Activated effector memory CD4-positive, alpha-beta T cell treated with anti-CD3 and anti-CD28 coated beads, Interleukin-2, amount 50 U/mL, for 16 hours (primary cell): ENCODE measurements at regions not wholly inside any gene's neighbourhood (a gene's known extent, or its start where the extent isn't known, plus 50 kb on each side); places are given as distances from the start of the nearest gene placed in this dataset.
"Not testable (repeated sequence)": the region's sequence is repeated elsewhere in the genome, so short reads cannot be mapped to it uniquely, and the experiment has no call there.

Experiments used
- DNase-seq: peaks from one replicate; pipeline ENCODE4 v3.0.0-alpha.2; 2020

DNA sequence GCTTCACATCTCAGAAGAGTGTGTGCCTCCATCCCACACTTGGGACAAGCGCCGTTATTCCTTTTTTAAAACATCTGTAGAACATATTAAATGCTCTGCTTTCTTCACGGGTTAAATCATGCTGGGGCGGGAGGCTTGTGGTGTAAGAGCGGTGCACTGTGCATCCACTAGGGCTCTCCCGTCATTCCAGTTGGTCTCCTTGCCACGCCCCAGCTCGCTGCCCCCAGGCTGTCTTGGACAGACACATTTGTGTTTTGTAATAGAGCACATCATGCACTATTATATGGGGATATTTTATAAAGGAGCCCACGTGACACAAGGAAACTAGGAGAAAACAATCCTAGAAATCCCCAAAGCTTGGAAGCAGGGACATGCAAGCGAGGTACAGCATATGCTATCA is 87.7 kb upstream of the PLGLB2 start:
- not testable (repeated sequence) for DNase-seq

- DNase-seq, result not testable (repeated sequence)
These were observed 85.3 kb upstream of the PLGLB2 start for GRCh38 chr2:87662316-87663290.

DNA sequence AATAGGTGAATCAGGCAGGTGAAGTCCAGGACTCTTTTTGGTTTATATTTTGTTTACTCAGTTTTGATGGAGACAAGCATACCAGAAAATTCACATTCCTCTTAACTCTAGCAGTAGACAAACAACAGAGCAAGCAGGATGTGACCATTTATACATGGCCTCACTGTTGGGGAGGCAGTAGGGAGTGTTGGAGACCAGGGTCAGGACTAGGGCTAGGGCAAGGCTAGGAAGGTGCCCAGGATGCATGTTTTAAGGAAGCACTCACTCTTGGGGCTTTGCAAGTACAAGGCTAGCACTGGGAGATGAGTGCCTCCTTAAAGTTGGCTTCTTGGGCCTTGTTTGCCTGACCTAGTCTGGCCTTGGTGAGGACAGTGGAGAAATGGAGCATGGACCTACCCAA is 84.5 kb upstream of the PLGLB2 start:
- DNase-seq, result not testable (repeated sequence)

GRCh38 chr2:87667027-87667426 is 80.9 kb upstream of the PLGLB2 start:
- DNase-seq, result not testable (repeated sequence)

DNA sequence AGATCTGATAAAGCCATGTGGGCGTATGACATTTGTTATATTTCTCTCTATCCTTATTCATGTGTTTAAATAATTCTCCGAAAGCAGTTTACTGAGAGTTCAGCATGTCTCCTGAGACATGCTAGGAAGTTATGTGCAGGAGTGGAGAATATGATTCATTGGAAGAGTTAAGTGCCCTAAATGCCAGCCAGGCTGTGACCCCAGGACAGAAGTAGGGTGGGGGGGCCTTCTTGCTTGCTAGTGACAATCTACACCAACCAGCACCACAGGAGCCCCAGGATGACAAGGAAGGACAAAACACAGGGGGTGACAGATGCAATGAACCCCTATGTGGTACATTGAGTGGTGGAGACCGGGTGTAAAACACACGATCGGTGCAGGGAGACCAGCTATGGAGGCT is 79.5 kb upstream of the PLGLB2 start:
- DNase-seq, result not testable (repeated sequence)

DNA sequence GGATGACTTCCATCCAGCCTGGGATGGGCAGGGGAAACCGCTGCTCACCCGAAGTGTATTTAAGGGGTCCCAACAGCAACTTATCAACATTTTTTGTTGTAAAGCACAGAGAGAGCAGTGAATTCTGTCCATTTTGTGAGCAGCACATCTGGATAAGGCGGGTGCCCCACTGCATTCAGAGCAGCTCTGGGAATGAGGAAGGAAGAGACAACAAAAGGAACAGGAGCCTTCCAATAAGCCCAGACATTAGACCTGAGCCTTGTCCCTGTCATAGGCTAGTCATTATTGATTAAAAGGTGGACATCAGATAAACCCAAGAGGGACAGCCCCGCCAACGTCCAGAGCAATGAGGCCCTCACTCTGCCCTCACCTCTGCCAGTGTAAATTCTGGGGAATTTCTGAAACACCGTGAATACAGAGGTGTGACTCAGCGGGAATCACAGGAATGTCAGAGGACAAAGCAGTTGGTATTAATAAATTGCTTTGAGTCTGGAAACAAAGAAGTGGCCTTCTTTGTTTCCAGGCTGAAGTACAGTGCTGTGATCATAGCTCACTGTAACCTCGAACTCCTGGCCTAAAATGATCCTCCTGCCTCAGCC is 78.2 kb upstream of the PLGLB2 start:
- not testable (repeated sequence) for DNase-seq

- DNase-seq, result not testable (repeated sequence)
These were observed 75.5 kb upstream of the PLGLB2 start for GRCh38 chr2:87672404-87672803.

DNA sequence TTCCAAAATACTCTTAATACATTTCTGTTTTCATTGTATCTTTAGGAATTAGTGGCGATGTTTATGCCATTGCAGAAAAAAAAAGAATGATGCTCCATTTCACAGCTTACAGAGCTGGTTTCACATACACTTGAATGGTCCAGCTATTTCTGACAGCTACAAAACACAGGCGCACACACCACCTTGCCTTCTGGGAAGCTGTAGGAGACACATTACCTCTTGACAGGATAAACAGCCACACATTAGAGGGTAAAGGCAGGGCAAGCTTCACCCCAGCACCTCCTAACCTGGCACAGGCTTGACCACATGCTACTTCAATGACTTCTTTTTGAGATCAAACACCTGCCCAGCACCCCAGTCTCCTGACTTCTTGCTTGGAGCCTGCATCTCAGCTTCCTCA is 73.2 kb upstream of the PLGLB2 start:
- DNase-seq, result not testable (repeated sequence)

DNA sequence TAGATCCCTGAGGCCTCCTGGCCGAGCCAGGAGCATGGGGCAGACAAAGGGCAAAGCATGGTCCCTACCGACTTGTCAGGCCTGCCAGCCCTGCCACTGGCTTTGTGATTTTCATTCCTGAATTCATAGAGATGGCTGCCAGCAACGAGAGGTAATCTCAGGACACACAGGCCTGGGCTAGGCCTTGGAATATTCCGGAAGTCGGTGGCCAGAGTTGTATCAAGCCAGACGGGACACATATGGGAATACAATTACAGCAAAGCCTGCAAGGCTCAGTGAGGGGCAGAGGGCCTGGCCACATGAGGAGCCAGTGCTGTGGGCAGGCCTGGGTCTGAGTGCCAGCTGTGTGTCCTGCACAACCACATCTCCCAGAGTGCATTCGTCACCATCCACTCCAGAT is 72.4 kb upstream of the PLGLB2 start:
- not testable (repeated sequence) for DNase-seq

GRCh38 chr2:87677421-87677923 is 70.4 kb upstream of the PLGLB2 start:
- not testable (repeated sequence) for DNase-seq

- not testable (repeated sequence) for DNase-seq
These were observed 69.1 kb upstream of the PLGLB2 start for GRCh38 chr2:87678742-87679173.

DNA sequence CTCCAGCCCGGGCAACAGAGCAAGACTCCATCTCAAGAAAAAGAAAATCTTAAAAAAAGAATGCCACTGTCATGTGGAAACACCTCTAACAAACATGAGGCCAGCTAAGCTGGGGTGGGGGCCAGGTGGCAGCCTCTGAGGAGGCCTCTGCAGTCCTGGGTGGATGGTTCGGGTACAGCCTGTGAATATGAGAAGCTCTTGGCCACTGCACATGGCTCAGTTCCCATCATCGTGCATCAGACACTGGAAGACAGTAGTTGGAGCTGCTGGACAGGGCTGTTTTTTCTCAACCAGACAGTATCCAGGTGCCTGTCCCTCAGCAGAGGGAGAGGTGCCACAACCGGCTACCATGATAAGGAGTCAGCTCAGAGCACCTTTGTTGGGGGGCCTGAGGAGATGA is 67.9 kb upstream of the PLGLB2 start:
- not testable (repeated sequence) for DNase-seq

- not testable (repeated sequence) for DNase-seq
These were observed 67.2 kb upstream of the PLGLB2 start for GRCh38 chr2:87680691-87681090.

DNA sequence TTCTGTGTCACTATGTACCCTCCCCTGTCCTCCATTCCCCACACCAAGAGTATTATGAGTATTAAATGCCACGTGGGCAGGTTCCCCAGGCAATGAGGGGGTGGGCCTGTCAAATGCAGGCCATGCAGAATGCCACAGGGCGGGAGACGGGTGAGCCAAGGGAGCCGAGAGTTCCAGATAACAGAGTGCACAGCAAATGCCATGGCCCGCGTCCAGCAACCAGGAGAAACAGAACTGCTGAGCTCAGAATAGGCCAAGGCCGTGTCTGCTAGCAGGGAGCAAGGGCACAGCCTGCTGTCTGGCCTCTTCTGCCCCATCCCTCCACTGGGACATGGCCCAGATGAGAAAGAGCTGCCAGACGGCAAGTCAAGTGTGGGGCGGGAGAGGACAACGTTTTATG is 64.4 kb upstream of the PLGLB2 start:
- DNase-seq, result not testable (repeated sequence)

DNA sequence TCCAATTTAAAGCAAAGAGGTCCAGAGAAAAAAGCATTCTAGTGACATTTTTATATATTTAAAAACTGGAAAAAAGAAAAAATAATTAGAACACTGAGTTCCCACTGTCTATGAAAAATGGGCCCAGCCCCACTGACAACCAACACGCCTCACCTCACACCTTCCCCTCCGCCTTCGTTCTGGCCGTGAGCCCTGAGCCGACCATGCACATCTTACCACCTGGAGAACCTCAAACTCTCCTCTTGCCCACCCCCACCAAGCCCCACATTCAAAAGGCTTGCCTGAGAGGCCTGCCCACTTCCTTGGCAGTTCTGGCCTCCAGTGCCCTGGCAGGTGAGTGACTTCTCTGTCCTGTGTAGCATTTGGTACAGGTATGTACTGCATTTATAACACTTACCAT is 63.9 kb upstream of the PLGLB2 start:
- not testable (repeated sequence) for DNase-seq

- not testable (repeated sequence) for DNase-seq
These were observed 62.3 kb upstream of the PLGLB2 start for GRCh38 chr2:87685558-87685957.

DNA sequence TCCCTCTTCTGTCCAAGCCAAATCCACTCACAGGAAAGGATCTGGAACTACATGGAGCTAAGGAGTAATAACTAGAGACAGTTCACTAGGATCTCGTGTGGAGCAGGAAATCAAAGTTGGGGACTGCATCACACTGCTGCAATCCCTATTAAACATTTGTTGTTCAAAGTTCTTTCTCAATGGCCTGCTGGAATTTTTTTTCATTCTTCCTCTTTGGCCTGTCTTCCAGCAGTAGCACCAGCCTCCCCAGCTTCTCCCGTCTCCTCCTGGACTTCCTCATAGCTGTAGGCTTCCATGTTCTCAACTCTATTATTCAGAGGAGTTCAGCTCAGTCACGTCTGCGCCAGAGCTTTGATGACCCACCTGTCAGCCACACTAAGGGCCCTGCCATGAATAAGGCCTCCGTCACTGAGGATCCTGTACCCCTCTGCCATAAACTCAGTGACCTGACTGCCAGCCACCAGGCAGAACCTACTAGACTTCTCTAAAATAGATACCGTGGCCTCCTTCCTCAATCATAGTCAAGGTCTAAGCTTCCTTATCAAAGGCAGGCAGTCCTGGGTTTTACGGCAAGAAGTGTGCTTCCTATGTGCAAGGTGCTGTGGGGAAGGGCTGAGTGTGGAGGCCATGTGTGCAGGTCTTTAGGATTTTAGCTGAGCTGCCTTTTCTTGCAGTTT is 60.9 kb upstream of the PLGLB2 start:
- DNase-seq, result not testable (repeated sequence)

- DNase-seq, result not testable (repeated sequence)
These were observed 60.2 kb upstream of the PLGLB2 start for GRCh38 chr2:87687550-87688270.

DNA sequence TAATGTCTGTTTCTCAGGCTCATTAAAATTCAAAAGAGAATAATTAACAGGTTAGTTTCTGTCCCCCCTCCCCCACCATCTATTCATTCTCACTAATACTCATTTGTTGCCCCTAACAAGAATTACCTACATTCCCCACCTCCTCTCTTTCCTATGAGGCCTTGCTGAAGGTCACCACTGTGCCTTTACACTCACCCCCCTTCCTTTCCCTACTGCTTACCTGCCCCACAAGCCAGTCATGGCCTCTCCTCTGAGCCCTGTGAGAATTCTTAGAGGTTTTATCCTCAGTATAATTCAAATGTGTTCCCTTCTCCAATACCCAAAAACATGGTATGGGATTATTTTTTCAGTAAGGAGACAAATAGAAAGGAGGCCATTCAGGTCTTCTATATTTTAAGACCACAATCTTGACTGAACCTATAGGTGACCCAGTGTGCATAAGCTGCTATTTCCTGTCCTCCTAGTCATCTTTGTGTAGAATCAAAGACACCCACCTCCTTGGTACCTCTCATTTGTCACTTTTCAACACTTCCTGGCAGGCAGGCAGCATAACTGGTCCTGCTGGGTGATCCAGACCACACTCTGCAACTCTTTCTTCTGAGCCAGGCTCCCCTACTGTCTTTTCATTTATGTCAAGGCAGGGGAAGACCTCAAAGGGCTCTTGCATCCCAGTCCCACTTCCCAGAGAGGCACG is 55.8 kb upstream of the PLGLB2 start:
- DNase-seq, result not testable (repeated sequence)

DNA sequence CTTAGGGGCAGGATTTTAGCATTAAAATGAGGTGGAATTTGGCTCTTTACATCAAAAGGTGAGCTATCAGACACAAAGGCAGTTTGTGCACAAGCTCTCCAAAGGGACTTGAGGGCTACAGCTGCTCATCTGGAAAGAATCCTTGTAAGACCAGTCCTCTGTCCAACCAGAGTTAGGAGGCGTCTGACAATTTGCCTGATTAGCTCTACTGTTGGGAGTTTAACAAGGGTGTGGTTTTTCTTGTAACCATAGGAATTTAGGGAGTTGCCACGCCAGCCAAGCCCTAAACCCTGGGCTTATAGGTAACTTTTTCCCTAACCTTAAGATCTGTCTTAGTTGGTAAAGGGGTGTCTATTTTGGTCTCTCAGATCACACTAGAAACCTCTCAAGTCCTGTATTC is 55.0 kb upstream of the PLGLB2 start:
- DNase-seq, result not testable (repeated sequence)

GRCh38 chr2:87693882-87694281 is 54.0 kb upstream of the PLGLB2 start:
- DNase-seq, result not testable (repeated sequence)
